ENCODE measurements at regions not wholly inside any gene's neighbourhood (a gene's known extent, or its start where the extent isn't known, plus 50 kb on each side); places are given as distances from the start of the nearest gene placed in this dataset.

- no peak for TF ChIP-seq CTCF (IDR thresholded peaks at IDR 0.05)
- TF ChIP-seq POLR2A (IDR thresholded peaks at IDR 0.05), result no peak
- no peak for TF ChIP-seq POLR2AphosphoS5 (IDR thresholded peaks at IDR 0.05)
Measured at GRCh38 chr11:109085708-109086373, 336.1 kb upstream of the C11orf87 start.

All from gastroesophageal sphincter (tissue), 3 donors.